ENCODE measurements at regions not wholly inside any gene's neighbourhood (a gene's known extent, or its start where the extent isn't known, plus 50 kb on each side); places are given as distances from the start of the nearest gene placed in this dataset.

GRCh38 chr1:61563611-61564010, 161.3 kb downstream of the TM2D1 start:
- Histone ChIP-seq H3K4me2 (ENCODE audit: low read length) (no peak overlapping the region), H4K20me1 (ENCODE audit: insufficient read depth) (no peaks in the 10 kb centered on the region), H3F3A (ENCODE audit: insufficient read depth, low read length, poor library complexity, severe bottlenecking) (no peaks in the 10 kb centered on the region), H3K4me3 (ENCODE audit: low read length) (no peak overlapping the region), H3K9me2 (ENCODE audit: insufficient read depth, low read length) (no peaks in the 10 kb centered on the region), H3K9me3 (ENCODE audit: low read length) (no peaks in the 10 kb centered on the region), H3K9ac (ENCODE audit: low read length) (no peak overlapping the region), H2AFZ (ENCODE audit: low read depth, low read length) (no peak overlapping the region), H3K79me2 (replicated peaks; ENCODE audit: insufficient read depth, low read length) (no peaks in the 10 kb centered on the region), H3K27ac (ENCODE audit: low read length) (no peak overlapping the region), H3K27me3 (ENCODE audit: insufficient read depth, low read depth, low read length) (no peaks in the 10 kb centered on the region), H3K36me3 (ENCODE audit: insufficient read depth, low read length) (no peaks in the 10 kb centered on the region)
- TF ChIP-seq TAF1 (IDR thresholded peaks at IDR 0.05; ENCODE audit: low read depth) (no peak), EZH2 (IDR thresholded peaks at IDR 0.05; ENCODE audit: borderline replicate concordance, insufficient read depth, low read length, poor library complexity, severe bottlenecking) (no peak), REST (IDR thresholded peaks at IDR 0.05; ENCODE audit: borderline replicate concordance) (no peak), MXI1 (conservative IDR thresholded peaks at IDR 0.05; ENCODE audit: poor library complexity, severe bottlenecking) (no peak), EP300 (conservative IDR thresholded peaks at IDR 0.05; ENCODE audit: poor library complexity, severe bottlenecking) (no peak), SMC3 (conservative IDR thresholded peaks at IDR 0.05; ENCODE audit: poor library complexity) (no peak), POLR2AphosphoS5 (IDR thresholded peaks at IDR 0.05) (no peak), RAD21 (conservative IDR thresholded peaks at IDR 0.05) (no peak)
- TF ChIP-seq, protein P1, sequence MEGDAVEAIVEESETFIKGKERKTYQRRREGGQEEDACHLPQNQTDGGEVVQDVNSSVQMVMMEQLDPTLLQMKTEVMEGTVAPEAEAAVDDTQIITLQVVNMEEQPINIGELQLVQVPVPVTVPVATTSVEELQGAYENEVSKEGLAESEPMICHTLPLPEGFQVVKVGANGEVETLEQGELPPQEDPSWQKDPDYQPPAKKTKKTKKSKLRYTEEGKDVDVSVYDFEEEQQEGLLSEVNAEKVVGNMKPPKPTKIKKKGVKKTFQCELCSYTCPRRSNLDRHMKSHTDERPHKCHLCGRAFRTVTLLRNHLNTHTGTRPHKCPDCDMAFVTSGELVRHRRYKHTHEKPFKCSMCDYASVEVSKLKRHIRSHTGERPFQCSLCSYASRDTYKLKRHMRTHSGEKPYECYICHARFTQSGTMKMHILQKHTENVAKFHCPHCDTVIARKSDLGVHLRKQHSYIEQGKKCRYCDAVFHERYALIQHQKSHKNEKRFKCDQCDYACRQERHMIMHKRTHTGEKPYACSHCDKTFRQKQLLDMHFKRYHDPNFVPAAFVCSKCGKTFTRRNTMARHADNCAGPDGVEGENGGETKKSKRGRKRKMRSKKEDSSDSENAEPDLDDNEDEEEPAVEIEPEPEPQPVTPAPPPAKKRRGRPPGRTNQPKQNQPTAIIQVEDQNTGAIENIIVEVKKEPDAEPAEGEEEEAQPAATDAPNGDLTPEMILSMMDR (IDR thresholded peaks at IDR 0.05; ENCODE audit: poor library complexity, severe bottlenecking), result no peak

- Histone ChIP-seq H3K79me2 (replicated peaks; ENCODE audit: insufficient read depth, low read length) (no peaks in the 10 kb centered on the region), H3K9me3 (ENCODE audit: low read length) (no peaks in the 10 kb centered on the region), H3K27me3 (ENCODE audit: insufficient read depth, low read depth, low read length) (no peaks in the 10 kb centered on the region), H3K9me2 (ENCODE audit: insufficient read depth, low read length) (no peaks in the 10 kb centered on the region), H3K4me3 (ENCODE audit: low read length) (no peak overlapping the region), H3F3A (ENCODE audit: insufficient read depth, low read length, poor library complexity, severe bottlenecking) (no peaks in the 10 kb centered on the region), H3K4me2 (ENCODE audit: low read length) (no peak overlapping the region), H3K9ac (ENCODE audit: low read length) (no peak overlapping the region), H2AFZ (ENCODE audit: low read depth, low read length) (no peak overlapping the region), H3K36me3 (ENCODE audit: insufficient read depth, low read length) (no peaks in the 10 kb centered on the region), H3K27ac (ENCODE audit: low read length) (no peak overlapping the region), H4K20me1 (ENCODE audit: insufficient read depth) (no peaks in the 10 kb centered on the region)
- TF ChIP-seq SMC3 (conservative IDR thresholded peaks at IDR 0.05; ENCODE audit: poor library complexity) (no peak), REST (IDR thresholded peaks at IDR 0.05; ENCODE audit: borderline replicate concordance) (no peak), TAF1 (IDR thresholded peaks at IDR 0.05; ENCODE audit: low read depth) (no peak), EZH2 (IDR thresholded peaks at IDR 0.05; ENCODE audit: borderline replicate concordance, insufficient read depth, low read length, poor library complexity, severe bottlenecking) (no peak), EP300 (conservative IDR thresholded peaks at IDR 0.05; ENCODE audit: poor library complexity, severe bottlenecking) (no peak), RAD21 (conservative IDR thresholded peaks at IDR 0.05) (no peak), POLR2AphosphoS5 (IDR thresholded peaks at IDR 0.05) (no peak), MXI1 (conservative IDR thresholded peaks at IDR 0.05; ENCODE audit: poor library complexity, severe bottlenecking) (no peak)
- TF ChIP-seq, protein P1 (IDR thresholded peaks at IDR 0.05; ENCODE audit: poor library complexity, severe bottlenecking), result no peak
Observed at GRCh38 chr1:61561666-61562065, 163.3 kb downstream of the TM2D1 start.

All from neural cell (in vitro differentiated cells).